GM18519 (cell line): ENCODE measurements at regions not wholly inside any gene's neighbourhood (a gene's known extent, or its start where the extent isn't known, plus 50 kb on each side); places are given as distances from the start of the nearest gene placed in this dataset.
"Not testable (repeated sequence)": the region's sequence is repeated elsewhere in the genome, so short reads cannot be mapped to it uniquely, and the experiment has no call there.

Source experiments
- ATAC-seq: cut with Tn5 transposase; IDR thresholded peaks from one replicate; pipeline ENCODE4 v1.9.1; 2021; ENCODE audit warnings: mild to moderate bottlenecking, moderate library complexity; ENCODE audit not compliant: unreplicated experiment, low FRiP score

DNA sequence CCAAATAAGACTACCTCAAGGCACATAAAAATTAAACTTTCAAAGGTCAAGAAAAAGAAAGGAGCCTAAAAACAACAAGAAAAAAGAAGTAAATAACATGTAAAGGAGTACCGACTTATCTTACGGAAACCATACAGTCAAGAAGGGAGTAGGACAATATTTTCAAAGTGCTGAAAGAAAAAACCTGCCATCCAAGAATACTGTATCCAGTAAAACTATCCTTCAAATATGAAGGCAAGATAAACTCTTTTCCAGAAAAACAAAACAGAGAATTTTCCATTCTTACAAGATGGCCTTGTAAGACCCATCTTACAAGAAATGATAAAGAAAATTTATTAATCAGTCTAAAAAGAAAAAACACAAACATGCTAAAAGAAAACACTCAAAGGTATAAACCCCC is 302.2 kb downstream of the LMBRD1 start:
- ATAC-seq, result no peak

DNA sequence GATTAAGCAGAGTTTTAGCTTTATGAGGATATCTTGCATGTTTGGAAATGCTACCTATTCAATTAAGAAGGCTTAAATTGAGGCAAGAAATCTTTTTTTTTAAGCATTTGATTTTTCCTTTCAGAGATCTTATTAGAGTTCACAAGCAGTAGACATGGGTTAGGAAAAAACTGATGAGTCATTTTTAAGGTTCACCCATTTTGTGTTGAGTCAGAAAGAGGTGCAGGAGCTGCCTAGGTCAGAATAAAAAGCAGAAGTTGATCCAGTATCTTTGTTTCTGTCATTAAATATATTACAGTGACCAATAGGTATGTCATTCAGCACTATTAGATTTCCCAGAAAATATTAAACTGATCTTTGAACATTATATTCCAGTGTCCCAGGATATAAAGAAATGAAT is 306.8 kb downstream of the LMBRD1 start:
- ATAC-seq, result no peak

DNA sequence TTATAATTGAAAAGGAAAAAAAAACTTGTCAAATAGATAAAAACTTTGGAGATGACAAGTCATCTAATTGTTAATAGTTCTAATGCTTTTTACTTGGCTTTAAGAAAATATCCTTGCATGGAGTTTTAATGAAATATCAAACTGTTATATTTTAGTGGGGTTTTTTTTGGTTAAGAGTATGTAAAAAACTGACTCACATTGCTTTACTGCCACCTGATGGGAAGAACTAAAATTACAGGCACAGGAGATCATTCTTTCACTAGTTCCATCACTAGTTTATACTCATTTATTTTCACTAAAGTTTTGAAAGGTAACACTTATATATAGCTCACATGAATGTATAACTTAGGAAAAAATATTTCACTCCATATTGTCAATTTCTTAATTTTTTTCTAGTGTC is 309.1 kb downstream of the LMBRD1 start:
- no peak for ATAC-seq

DNA sequence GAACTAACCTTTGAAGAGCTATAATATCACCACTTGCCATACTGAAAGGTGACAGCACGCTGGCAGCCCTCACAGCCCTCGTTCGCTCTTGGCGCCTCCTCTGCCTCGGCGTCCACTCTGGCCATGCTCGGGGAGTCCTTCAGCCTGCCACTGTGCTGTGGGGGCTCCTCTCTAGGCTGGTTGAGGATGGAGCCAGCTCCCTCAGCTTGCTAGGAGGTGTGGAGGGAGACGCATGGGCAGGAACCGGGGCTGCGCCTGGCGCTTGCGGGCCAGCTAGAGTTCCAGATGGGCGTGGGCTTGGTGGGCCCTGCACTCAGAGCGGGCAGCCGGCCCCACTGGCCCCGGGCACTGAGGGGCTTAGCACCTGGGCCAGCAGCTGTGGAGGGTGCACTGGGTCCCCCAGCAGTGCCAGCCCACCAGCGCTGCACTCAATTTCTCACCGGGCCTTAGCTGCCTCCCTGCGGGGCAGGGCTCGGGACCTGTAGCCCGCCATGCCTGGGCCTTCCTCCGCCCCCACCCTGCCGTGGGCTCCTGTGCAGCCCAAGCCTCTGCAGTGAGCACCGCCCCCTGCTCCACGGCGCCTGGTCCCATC is 329.7 kb downstream of the LMBRD1 start:
- no peak for ATAC-seq

DNA sequence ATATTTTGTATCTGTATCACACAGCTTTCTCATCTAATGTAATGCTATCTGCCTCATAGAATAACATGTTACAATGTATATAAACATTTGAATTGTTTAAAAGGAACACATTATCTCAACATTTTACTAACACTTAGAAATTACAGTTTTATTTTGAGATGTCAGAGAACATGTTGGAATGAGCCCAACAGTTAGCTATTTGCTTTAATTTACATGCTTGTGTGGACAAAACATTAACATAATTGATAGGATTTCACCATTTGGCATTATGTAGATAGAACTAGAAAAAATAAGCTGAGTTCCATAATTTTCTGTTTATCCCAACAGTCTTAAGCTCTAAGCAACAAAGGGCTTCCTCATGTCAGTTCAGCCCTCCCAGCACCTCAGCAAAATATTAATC is 330.9 kb downstream of the LMBRD1 start:
- ATAC-seq, result no peak

DNA sequence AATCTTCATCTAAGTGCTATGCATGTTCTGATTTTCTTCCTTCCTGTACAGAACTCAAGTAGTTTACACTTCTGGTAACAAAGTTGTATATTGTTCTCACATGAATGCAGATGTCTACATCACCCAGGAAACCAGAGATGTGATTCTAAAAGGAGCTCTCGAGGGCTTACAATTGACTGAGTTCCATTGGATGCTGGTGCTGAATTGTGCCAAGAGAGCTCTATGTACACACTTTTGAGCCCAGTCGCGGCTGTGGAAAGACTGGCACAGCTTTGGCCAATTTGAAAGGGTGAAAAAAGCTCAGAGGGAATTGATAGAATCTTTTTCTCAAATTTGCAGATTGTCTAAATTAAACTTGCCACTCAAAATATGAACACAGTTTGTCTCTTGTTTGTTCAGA is 340.7 kb downstream of the LMBRD1 start:
- no peak for ATAC-seq

DNA sequence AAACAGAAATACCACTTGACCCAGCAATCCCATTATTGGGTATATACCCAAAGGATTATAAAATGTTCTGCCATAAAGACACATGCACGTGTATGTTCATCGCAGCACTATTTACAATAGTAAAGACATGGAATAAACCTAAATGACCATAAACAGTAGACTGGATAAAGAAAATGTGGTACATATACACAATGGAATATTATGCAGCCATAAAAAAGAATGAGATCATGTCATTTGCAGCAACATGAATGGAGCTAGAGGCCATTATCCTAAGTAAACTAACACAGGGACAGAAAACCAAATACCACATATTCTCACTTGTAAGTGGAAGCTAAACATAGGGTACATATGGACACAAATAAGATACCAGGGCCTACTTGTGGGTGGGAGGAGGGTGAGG is 342.2 kb downstream of the LMBRD1 start:
- not testable (repeated sequence) for ATAC-seq

DNA sequence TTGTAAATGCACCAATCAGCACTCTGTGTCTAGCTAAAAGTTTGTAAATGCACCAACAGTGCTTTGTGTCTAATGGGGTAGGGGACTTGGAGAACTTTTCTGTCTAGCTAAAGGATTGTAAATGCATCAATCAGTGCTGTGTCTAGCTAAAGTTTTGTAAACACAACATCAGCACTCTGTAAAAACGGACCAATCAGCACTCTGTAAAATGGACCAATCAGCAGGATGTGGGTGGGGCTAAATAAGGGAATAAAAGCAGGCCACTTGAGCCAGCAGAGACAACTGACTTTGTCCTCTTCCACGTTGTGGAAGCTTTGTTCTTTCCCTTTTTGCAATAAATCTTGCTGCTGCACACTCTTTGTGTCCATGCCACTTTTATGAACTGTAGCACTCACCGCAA is 346.3 kb downstream of the LMBRD1 start:
- ATAC-seq, result not testable (repeated sequence)

DNA sequence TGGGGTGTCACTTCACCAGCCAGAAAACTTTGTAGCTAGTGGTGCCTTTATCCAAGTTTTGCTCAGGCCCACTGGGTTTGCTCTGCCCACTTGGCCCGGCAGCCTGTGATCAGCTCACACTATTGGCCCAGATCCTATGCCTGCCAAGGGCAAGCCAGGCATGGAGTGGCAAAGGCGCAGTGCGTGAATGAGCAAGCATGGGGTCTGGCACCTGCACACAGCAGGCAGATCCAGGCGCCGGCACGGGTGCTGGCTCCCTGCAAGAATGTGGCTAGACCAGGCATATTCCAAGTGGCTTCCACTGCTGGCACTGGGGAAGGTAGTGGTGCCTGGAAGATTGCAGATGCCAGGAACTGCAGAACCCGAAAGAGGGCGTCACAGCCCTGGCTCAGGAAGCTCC is 346.9 kb downstream of the LMBRD1 start:
- ATAC-seq, result no peak
